NCI-H187 (cell line): ENCODE measurements at regions not wholly inside any gene's neighbourhood (a gene's known extent, or its start where the extent isn't known, plus 50 kb on each side); places are given as distances from the start of the nearest gene placed in this dataset.

ENCODE experiments used
- DNase-seq, 2 experiments: peaks; one replicate each; lab custom pipeline; 2025; lab: John Stamatoyannopoulos, UW

- DNase-seq: no peak
Measured at GRCh38 chr3:18827664-18828063, 320.6 kb upstream of the KCNH8 start.

GRCh38 chr3:18825665-18826064 is 322.6 kb upstream of the KCNH8 start:
- no peak for DNase-seq

GRCh38 chr3:18813300-18813699 is 335.0 kb upstream of the KCNH8 start:
- DNase-seq: no peak

GRCh38 chr3:18812316-18812715 is 336.0 kb upstream of the KCNH8 start:
- DNase-seq: no peak

GRCh38 chr3:18810306-18810661 is 338.0 kb upstream of the KCNH8 start:
- DNase-seq: no peak

GRCh38 chr3:18809640-18810305 is 338.5 kb upstream of the KCNH8 start:
- DNase-seq: no peak

GRCh38 chr3:18808429-18808828 is 339.9 kb upstream of the KCNH8 start:
- no peak for DNase-seq

- DNase-seq: no peak
Measured at GRCh38 chr3:18807593-18807992, 340.7 kb upstream of the KCNH8 start.

GRCh38 chr3:18806633-18807032 is 341.7 kb upstream of the KCNH8 start:
- no peak for DNase-seq

GRCh38 chr3:18797378-18797777 is 350.9 kb upstream of the KCNH8 start:
- DNase-seq: no peak

- DNase-seq: no peak
Measured at GRCh38 chr3:18795078-18795477, 353.2 kb upstream of the KCNH8 start.

GRCh38 chr3:18791752-18792151 is 356.6 kb upstream of the KCNH8 start:
- DNase-seq: no peak

- no peak for DNase-seq
Measured at GRCh38 chr3:18791182-18791581, 357.1 kb upstream of the KCNH8 start.

- DNase-seq: no peak
Measured at GRCh38 chr3:18790384-18790783, 357.9 kb upstream of the KCNH8 start.

- DNase-seq: no peak
Measured at GRCh38 chr3:18789734-18790133, 358.6 kb upstream of the KCNH8 start.

GRCh38 chr3:18787441-18787840 is 360.9 kb upstream of the KCNH8 start:
- no peak for DNase-seq

GRCh38 chr3:18786650-18787323 is 361.5 kb upstream of the KCNH8 start:
- no peak for DNase-seq

- DNase-seq: no peak
Measured at GRCh38 chr3:18782191-18782590, 357.1 kb upstream of the SATB1 start.

- no peak for DNase-seq
Measured at GRCh38 chr3:18780959-18781358, 355.8 kb upstream of the SATB1 start.

GRCh38 chr3:18779704-18780103 is 354.6 kb upstream of the SATB1 start:
- DNase-seq: no peak

- DNase-seq: no peak
Measured at GRCh38 chr3:18778598-18778997, 353.5 kb upstream of the SATB1 start.

- DNase-seq: no peak
Measured at GRCh38 chr3:18778094-18778493, 353.0 kb upstream of the SATB1 start.

GRCh38 chr3:18775501-18775900 is 350.4 kb upstream of the SATB1 start:
- DNase-seq: no peak
